ENCODE measurements at regions not wholly inside any gene's neighbourhood (a gene's known extent, or its start where the extent isn't known, plus 50 kb on each side); places are given as distances from the start of the nearest gene placed in this dataset.
"Not testable (repeated sequence)": the region's sequence is repeated elsewhere in the genome, so short reads cannot be mapped to it uniquely, and the experiment has no call there.

DNA sequence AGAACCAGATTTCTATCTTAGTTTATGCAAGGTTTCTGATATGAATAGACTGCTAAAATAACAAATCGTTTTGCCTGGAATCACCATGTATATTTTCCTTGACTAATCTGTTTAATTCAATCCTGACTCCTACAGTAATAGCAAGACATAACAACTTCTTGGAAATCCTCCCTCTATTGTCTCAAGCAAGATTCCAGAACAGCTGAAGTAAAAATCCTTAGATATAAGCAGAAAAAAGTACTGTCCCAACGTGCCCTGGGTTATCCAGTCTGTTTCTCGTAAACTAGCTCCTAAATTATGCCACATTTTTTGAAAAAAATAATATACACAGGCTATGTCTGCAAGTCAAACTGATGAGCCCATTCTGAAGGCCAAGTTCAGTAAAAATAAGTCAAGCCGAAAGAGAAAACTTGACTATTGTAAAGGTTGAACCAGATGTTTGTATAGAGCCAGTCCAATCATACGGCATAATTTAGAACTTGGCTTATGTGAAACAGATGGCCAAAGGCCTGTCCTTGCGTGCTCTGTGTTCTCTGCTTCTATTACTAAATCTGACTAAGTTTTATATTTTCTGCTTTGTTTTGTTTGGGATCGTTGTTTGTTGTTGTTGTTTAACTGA is 341.6 kb upstream of the NRSN1 start:
- TF ChIP-seq POLR2A (IDR thresholded peaks at IDR 0.05) = no peak
- TF ChIP-seq, protein P1, sequence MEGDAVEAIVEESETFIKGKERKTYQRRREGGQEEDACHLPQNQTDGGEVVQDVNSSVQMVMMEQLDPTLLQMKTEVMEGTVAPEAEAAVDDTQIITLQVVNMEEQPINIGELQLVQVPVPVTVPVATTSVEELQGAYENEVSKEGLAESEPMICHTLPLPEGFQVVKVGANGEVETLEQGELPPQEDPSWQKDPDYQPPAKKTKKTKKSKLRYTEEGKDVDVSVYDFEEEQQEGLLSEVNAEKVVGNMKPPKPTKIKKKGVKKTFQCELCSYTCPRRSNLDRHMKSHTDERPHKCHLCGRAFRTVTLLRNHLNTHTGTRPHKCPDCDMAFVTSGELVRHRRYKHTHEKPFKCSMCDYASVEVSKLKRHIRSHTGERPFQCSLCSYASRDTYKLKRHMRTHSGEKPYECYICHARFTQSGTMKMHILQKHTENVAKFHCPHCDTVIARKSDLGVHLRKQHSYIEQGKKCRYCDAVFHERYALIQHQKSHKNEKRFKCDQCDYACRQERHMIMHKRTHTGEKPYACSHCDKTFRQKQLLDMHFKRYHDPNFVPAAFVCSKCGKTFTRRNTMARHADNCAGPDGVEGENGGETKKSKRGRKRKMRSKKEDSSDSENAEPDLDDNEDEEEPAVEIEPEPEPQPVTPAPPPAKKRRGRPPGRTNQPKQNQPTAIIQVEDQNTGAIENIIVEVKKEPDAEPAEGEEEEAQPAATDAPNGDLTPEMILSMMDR (IDR thresholded peaks at IDR 0.05) = no peak
- intact Hi-C loops (cut with DNase I; ENCODE audit: low total_unique reads) = no loop called here
- no peak for DNase-seq (ENCODE audit: low spot score in 2 of 2)
- no peak overlapping the region for H3K4me3 ChIP-seq (ENCODE audit: low read depth, poor library complexity, severe bottlenecking)
- 38 to 46% methylated on average over 7 of the region's 7 CpGs for WGBS, 2 donors

DNA sequence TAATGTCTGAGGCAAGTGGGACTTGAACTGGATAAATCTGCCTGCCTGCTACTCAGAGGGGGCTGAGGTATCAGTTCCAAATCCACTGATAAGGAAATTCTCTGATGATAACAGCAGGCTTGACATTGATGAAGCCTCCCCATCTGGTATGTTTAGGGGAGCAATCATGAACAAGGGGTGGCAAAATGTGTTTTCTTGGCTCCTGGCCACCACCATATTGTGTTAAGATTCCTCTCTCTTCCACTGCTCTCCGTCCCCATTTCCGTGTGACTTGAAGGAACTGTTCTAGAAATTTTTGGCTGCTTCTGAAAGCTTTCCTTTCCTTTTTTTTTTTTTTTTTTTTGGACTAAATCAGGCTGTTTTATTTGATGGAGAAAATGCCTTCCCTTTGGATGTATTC is 335.3 kb upstream of the NRSN1 start:
- no peak for DNase-seq (ENCODE audit: low spot score in 2 of 2)
- intact Hi-C loops (cut with DNase I; ENCODE audit: low total_unique reads) = no loop called here
- TF ChIP-seq, protein P1 (IDR thresholded peaks at IDR 0.05) = no peak
- TF ChIP-seq POLR2A (IDR thresholded peaks at IDR 0.05) = no peak
- H3K4me3 ChIP-seq (ENCODE audit: low read depth, poor library complexity, severe bottlenecking) = no peak overlapping the region
- WGBS, 2 donors = 49 to 61% methylated on average over 2 of the region's 2 CpGs

DNA sequence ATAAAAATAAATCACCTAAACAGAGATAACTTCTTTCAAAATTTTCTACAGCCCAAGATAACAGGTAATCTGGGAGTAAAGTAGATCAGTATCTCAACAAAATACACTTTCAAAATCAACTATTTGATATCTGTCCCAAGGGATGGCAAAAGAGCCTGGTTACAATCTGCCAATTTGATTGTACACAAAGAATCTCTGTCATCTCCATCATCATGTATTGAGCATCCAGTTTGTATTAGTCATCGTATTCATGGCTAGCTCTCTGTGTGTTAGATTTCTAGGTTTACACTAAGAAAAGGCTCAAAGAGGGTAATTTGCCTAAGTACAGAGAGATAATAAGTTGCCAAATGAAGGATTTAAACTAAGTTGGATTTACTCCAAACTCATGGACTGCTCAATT is 329.0 kb upstream of the NRSN1 start:
- WGBS, 2 donors = 90 to 94% methylated on average over 1 of the region's 1 CpG
- no peak overlapping the region for H3K4me3 ChIP-seq (ENCODE audit: low read depth, poor library complexity, severe bottlenecking)
- DNase-seq (ENCODE audit: low spot score in 2 of 2) = no peak
- TF ChIP-seq, protein P1 (IDR thresholded peaks at IDR 0.05) = no peak
- no peak for TF ChIP-seq POLR2A (IDR thresholded peaks at IDR 0.05)
- intact Hi-C loops (cut with DNase I; ENCODE audit: low total_unique reads) = no loop called here

DNA sequence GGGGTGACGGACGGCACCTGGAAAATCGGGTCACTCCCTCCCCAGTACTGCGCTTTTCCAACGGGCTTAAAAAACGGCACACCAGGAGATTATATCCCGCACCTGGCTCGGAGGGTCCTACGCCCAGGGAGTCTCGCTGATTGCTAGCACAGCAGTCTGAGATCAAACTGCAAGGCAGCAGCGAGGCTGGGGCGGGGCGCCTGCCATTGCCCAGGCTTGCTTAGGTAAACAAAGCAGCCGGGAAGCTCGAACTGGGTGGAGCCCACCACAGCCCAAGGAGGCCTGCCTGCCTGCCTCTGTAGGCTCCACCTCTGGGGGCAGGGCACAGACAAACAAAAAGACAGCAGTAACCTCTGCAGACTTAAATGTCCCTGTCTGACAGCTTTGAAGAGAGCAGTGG is 321.7 kb upstream of the NRSN1 start:
- DNase-seq (ENCODE audit: low spot score in 2 of 2); intact Hi-C loops (cut with DNase I; ENCODE audit: low total_unique reads); H3K4me3 ChIP-seq (ENCODE audit: low read depth, poor library complexity, severe bottlenecking): not testable (repeated sequence)
- 91 to 95% methylated on average over 10 to 14 of the region's 15 CpGs for WGBS, 2 donors

DNA sequence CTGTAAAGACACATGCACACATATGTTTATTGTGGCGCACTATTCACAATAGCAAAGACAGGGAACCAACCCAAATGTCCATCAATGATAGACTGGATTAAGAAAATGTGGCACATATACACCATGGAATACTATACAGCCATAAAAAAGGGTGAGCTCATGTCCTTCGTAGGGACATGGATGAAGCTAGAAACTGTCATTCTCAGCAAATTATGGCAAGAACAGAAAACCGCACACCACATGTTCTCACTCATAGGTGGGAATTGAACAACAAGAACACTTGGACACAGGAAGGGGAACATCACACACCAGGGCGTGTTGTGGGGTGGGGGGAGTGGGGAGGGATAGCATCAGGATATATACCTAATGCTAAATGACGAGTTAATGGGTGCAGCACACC is 304.9 kb upstream of the NRSN1 start:
- intact Hi-C loops (cut with DNase I; ENCODE audit: low total_unique reads); DNase-seq (ENCODE audit: low spot score in 2 of 2); H3K4me3 ChIP-seq (ENCODE audit: low read depth, poor library complexity, severe bottlenecking): not testable (repeated sequence)
- WGBS, 2 donors = 92 to 94% methylated on average over 5 of the region's 5 CpGs

DNA sequence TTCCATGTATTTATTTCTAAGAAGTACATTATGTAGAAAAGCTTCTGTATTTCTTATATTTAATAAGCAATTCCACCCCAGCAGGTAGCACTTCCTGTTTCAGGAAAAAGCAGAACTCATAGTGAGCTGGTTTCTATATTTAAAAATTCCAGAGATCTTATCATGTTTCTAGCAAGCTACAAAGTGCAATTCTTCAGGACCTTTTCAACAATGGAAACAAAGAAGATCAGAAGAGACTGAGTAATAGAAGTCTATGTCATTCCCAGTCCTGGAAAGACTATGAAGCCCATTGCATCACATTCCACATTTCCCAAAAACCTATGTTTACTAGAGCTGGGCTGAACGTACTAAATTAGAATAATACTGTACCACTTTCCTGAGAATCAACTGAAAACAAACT is 302.6 kb upstream of the NRSN1 start:
- intact Hi-C loops (cut with DNase I; ENCODE audit: low total_unique reads) = no loop called here
- WGBS, 2 donors = 39 to 42% methylated on average over 1 of the region's 1 CpG
- no peak for TF ChIP-seq POLR2A (IDR thresholded peaks at IDR 0.05)
- TF ChIP-seq, protein P1 (IDR thresholded peaks at IDR 0.05) = no peak
- no peak overlapping the region for H3K4me3 ChIP-seq (ENCODE audit: low read depth, poor library complexity, severe bottlenecking)
- no peak for DNase-seq (ENCODE audit: low spot score in 2 of 2)

DNA sequence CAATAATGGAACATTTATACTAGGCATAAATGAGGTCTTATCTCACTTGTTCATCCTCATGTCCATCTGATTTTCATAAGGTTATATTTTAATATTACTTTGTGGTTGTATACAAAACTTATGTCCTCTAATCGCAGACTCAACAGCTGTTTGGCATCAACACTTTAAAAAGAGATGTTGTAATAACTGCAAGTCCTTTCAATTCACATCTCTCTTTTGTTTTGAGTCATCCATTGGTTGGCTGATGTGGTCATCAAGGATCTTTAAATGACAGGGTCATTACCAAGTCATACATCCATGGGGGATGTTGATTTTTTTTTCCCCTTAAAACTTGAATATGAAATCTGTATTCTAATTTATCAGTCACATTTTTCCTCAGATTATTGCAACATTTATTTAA is 299.4 kb upstream of the NRSN1 start:
- TF ChIP-seq POLR2A (IDR thresholded peaks at IDR 0.05) = no peak
- TF ChIP-seq, protein P1 (IDR thresholded peaks at IDR 0.05) = no peak
- intact Hi-C loops (cut with DNase I; ENCODE audit: low total_unique reads) = no loop called here
- no peak overlapping the region for H3K4me3 ChIP-seq (ENCODE audit: low read depth, poor library complexity, severe bottlenecking)
- 58 to 68% methylated on average over 1 of the region's 1 CpG for WGBS, 2 donors
- DNase-seq (ENCODE audit: low spot score in 2 of 2) = no peak
